HG03460 (cell line): ENCODE measurements at regions not wholly inside any gene's neighbourhood (a gene's known extent, or its start where the extent isn't known, plus 50 kb on each side); places are given as distances from the start of the nearest gene placed in this dataset.
"Not testable (repeated sequence)": the region's sequence is repeated elsewhere in the genome, so short reads cannot be mapped to it uniquely, and the experiment has no call there.

ENCODE experiments used
- ATAC-seq: cut with Tn5 transposase; IDR thresholded peaks from one replicate; pipeline ENCODE4 v1.9.1; 2021; ENCODE audit not compliant: unreplicated experiment

- ATAC-seq, result no peak
Measured at GRCh38 chr3:151557068-151557840, 96.4 kb upstream of the IGSF10 start.

GRCh38 chr3:151556596-151556995 is 95.7 kb upstream of the IGSF10 start:
- no peak for ATAC-seq

- no peak for ATAC-seq
Measured at GRCh38 chr3:151555523-151555922, 94.7 kb upstream of the IGSF10 start.

- ATAC-seq, result no peak
Measured at GRCh38 chr3:151553888-151554287, 93.0 kb upstream of the IGSF10 start.

- no peak for ATAC-seq
Measured at GRCh38 chr3:151552589-151552988, 91.7 kb upstream of the IGSF10 start.

- no peak for ATAC-seq
Measured at GRCh38 chr3:151550642-151551041, 89.8 kb upstream of the IGSF10 start.

GRCh38 chr3:151550025-151550618 is 89.3 kb upstream of the IGSF10 start:
- no peak for ATAC-seq

GRCh38 chr3:151548195-151548594 is 87.3 kb upstream of the IGSF10 start:
- no peak for ATAC-seq

GRCh38 chr3:151544164-151544548 is 83.3 kb upstream of the IGSF10 start:
- ATAC-seq, result no peak

- no peak for ATAC-seq
Measured at GRCh38 chr3:151541178-151541577, 80.3 kb upstream of the IGSF10 start.

GRCh38 chr3:151539599-151539998 is 78.7 kb upstream of the IGSF10 start:
- ATAC-seq, result no peak

GRCh38 chr3:151538456-151539393 is 77.9 kb upstream of the IGSF10 start:
- ATAC-seq, result no peak

- ATAC-seq, result no peak
Measured at GRCh38 chr3:151537726-151538125, 76.9 kb upstream of the IGSF10 start.

- ATAC-seq, result no peak
Measured at GRCh38 chr3:151526757-151527156, 65.9 kb upstream of the IGSF10 start.

- ATAC-seq, result no peak
Measured at GRCh38 chr3:151520105-151520504, 59.2 kb upstream of the IGSF10 start.

- ATAC-seq, result not testable (repeated sequence)
Measured at GRCh38 chr3:151511433-151511832, 50.6 kb upstream of the IGSF10 start.
